Adrenal gland (tissue), 5 donors: ENCODE measurements at regions not wholly inside any gene's neighbourhood (a gene's known extent, or its start where the extent isn't known, plus 50 kb on each side); places are given as distances from the start of the nearest gene placed in this dataset.

Experiments used
- CTCF ChIP-seq, 6 experiments: fragments of 450-650 bp in 4 of 6; fragments of 200-600 bp in 2 of 6; sonication (generic) in 1 of 6; IDR thresholded peaks; 1 replicate in 5 of 6; 2 replicates in 1 of 6; pipeline versions ENCODE4 v1.5.1 to v1.8.0; 2016 to 2021; ENCODE audit warnings: antibody characterized with exemption in 6 of 6, mild to moderate bottlenecking in 2 of 6, moderate library complexity in 1 of 6
- POLR2A ChIP-seq, 2 donors: fragments of 450-650 bp; IDR thresholded peaks; one replicate each; pipeline ENCODE4 v1.6.1; 2017; ENCODE audit warnings: antibody characterized with exemption in 2 of 2, mild to moderate bottlenecking in 2 of 2, moderate library complexity in 1 of 2
- donor health status: DM: no; HTN: no; CAD: no.

GRCh38 chr21:24628536-24628935 is 978.7 kb downstream of the MRPL39 start:
- TF ChIP-seq CTCF (IDR thresholded peaks at IDR 0.05) (no peak), POLR2A (IDR thresholded peaks at IDR 0.05) (no peak)
